ENCODE measurements at regions not wholly inside any gene's neighbourhood (a gene's known extent, or its start where the extent isn't known, plus 50 kb on each side); places are given as distances from the start of the nearest gene placed in this dataset.

GRCh38 chr18:40569605-40570004, 1385.4 kb upstream of the PIK3C3 start:
- TF ChIP-seq TAF1 (IDR thresholded peaks at IDR 0.05; ENCODE audit: borderline replicate concordance, insufficient read depth, low read length) (no peak), POLR2AphosphoS5 (IDR thresholded peaks at IDR 0.05; ENCODE audit: low read depth, low read length) (no peak)

Data from PFSK-1 (cell line).